ENCODE measurements at regions not wholly inside any gene's neighbourhood (a gene's known extent, or its start where the extent isn't known, plus 50 kb on each side); places are given as distances from the start of the nearest gene placed in this dataset.

DNA sequence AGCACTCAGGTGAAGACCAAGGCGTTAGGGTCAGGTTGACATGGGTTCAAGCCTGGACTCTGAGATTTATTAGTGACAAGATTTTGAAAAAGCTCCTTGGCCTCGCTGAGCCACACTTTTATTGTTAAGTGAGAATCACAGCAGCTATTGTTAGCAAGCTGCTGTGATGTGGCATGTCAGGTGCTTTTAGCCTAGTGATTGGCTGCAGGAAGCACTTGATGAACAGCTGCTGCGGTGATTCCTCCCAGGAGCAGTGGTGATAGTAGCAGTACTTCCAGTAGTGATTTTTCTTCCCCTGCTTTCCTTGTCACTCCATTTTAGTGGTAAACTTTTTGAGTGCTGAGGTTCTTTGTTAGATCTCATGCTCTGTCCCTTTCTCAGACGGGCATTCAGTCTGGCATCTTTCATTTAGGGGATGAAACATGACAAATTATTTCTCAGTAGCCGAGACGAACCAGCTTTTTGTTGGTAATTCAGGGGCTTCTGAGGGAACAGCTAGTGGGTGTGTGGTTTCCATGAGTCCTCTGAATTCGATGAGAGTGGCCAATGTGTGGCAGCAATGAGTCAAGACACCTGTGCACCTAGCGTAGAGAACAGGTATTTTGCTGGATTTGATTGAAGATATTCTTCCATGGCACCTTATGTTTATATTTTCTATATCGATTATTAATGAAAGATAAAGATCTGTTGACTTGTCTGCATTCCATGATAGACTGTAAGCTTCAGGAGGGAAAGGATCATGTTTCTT lies 696.7 kb downstream of the DHX35 start:
- no peak for TF ChIP-seq EZH2 (IDR thresholded peaks at IDR 0.05; ENCODE audit: low read depth, unreplicated experiment)
- TF ChIP-seq, protein P1, sequence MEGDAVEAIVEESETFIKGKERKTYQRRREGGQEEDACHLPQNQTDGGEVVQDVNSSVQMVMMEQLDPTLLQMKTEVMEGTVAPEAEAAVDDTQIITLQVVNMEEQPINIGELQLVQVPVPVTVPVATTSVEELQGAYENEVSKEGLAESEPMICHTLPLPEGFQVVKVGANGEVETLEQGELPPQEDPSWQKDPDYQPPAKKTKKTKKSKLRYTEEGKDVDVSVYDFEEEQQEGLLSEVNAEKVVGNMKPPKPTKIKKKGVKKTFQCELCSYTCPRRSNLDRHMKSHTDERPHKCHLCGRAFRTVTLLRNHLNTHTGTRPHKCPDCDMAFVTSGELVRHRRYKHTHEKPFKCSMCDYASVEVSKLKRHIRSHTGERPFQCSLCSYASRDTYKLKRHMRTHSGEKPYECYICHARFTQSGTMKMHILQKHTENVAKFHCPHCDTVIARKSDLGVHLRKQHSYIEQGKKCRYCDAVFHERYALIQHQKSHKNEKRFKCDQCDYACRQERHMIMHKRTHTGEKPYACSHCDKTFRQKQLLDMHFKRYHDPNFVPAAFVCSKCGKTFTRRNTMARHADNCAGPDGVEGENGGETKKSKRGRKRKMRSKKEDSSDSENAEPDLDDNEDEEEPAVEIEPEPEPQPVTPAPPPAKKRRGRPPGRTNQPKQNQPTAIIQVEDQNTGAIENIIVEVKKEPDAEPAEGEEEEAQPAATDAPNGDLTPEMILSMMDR (conservative IDR thresholded peaks at IDR 0.05; ENCODE audit: low read depth in 2 of 2), result peak; percentile 8 to 46; a peak in 2 of 4 replicates
